NCI-H2196 (cell line): ENCODE measurements at regions not wholly inside any gene's neighbourhood (a gene's known extent, or its start where the extent isn't known, plus 50 kb on each side); places are given as distances from the start of the nearest gene placed in this dataset.
A peak's percentile ranks its signal among the peaks of the same experiment; 100 is the strongest.

Experiments
- DNase-seq: peaks from one replicate; lab custom pipeline; 2025; ENCODE audit not compliant: unreplicated experiment; lab: John Stamatoyannopoulos, UW

- peak; percentile 11 for DNase-seq
These were observed 56.0 kb upstream of the FAM174A start for GRCh38 chr5:100479079-100479688.

DNA sequence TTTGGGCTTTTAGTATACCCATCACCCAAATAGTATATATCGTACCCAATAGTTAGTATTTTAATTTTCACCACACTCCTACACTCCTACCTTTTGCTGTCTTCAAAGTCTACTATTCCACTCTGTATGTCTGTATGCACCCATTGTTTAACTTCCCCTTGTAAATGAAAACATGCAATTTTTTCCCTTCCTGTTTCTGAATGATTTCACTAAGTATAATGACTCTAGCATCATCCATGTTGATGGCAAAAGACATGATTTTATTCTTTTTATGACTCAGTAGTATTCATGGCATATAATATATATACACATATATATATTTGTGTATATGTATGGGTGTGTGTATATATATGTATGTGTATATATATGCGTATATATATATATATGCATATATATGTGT, 63.1 kb upstream of the FAM174A start:
- DNase-seq: no peak

DNA sequence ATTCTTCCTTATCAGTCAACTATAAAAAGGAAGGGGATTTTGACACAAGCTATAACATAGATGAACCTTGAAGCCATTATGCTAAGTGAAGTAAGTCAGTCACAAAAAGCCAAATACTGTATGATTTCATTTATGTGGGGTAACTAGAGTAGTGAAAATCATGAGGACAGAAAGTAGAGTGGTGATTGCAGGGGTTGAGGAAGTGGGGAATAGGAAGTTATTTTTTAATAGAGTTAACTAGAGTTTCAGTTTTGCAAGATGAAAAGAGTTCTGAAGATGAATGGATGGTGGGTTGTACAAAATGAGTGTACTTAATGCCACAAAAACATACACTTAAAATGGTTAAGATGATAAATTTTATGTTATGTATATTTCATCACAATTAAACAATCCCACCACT, 65.4 kb upstream of the FAM174A start:
- DNase-seq: no peak

GRCh38 chr5:100464418-100464817, 70.8 kb upstream of the FAM174A start:
- DNase-seq: no peak

- no peak for DNase-seq
These were observed 78.6 kb upstream of the FAM174A start for GRCh38 chr5:100456615-100457014.

DNA sequence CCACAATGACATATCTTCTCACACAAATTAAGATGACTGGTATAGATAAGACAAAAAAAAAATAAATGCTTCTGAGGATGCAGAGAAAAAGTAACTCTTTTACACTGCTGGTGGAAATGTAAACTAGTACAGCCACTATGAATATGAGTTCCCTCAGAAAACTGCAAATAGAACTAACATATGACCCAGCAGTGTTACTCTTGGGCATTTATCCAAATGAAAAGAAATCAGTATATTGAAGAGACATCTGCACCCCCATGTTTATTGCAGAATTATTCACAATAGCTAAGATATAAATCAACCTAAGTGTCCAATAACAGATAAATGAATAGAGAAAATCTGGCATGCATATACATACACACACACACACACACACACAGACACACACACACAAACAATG, 83.0 kb upstream of the FAM174A start:
- DNase-seq: no peak

- DNase-seq: no peak
These were observed 87.1 kb upstream of the FAM174A start for GRCh38 chr5:100448111-100448528.

- DNase-seq: no peak
These were observed 88.2 kb upstream of the FAM174A start for GRCh38 chr5:100446879-100447430.

- DNase-seq: no peak
These were observed 90.2 kb upstream of the FAM174A start for GRCh38 chr5:100444961-100445360.

GRCh38 chr5:100434815-100435214, 100.4 kb upstream of the FAM174A start:
- no peak for DNase-seq

DNA sequence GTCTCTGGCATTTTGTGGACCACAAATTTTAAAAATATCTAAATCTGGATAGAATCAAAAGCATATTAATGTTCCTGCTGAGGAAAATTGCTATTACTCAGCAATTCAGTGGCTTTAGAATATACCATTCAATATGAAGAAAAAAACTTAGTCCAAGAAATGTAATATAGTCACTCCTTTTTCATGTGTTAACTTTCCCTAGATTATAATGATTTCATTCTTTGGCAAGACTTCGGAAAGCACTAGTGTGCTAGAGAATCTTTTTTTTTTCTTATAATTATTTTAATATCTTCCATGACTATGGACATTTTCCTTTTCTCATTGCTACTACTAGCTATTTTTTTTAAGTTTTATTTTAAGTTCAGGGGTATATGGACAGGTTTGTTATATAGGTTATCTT, 102.4 kb upstream of the FAM174A start:
- no peak for DNase-seq

GRCh38 chr5:100430268-100431195, 104.6 kb upstream of the FAM174A start:
- DNase-seq: peak; percentile 24

GRCh38 chr5:100424787-100425186, 110.4 kb upstream of the FAM174A start:
- DNase-seq: no peak

- DNase-seq: no peak
These were observed 111.2 kb upstream of the FAM174A start for GRCh38 chr5:100424017-100424416.

DNA sequence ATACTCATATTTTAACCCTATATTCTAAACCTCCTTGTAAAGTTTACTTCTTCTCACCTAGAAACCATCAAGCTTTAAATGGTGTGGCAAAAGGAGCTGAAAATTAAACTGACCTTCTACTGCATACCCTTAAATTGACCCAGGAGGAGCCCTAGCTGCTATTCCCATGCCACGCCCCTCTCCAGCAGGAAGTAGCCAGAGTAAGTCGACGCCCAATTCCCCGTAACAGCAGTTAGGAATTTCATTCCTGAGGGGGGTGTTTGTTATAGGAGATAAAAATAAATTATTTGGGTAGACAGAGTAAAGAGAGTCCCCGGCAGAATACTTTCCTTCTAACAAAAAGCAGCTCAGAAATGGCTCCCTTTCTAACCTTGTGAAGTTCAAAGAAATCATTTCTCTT, 111.8 kb upstream of the FAM174A start:
- DNase-seq: no peak

DNA sequence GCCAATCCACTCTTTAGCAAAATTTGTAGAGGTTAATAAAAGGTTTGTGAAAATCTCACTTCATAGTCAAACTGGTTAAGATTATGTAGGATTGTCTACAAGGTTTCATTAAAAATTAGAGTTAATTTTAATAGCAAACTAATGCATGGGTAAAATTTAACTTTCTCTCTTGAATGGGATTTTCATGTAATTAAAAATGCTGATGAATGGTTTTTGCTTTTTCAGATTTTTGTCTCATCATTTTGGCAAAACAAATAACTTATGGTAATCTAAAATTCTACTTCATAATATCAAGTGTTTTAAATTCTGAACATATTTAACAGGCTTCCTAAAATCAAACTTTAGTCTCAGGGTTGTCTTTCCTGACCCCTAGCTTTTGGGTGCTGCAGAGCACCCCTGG, 113.8 kb upstream of the FAM174A start:
- no peak for DNase-seq

GRCh38 chr5:100418231-100418630, 116.9 kb upstream of the FAM174A start:
- DNase-seq: no peak

GRCh38 chr5:100409660-100410151, 125.5 kb upstream of the FAM174A start:
- DNase-seq: no peak

GRCh38 chr5:100407053-100407452, 128.1 kb upstream of the FAM174A start:
- DNase-seq: no peak

DNA sequence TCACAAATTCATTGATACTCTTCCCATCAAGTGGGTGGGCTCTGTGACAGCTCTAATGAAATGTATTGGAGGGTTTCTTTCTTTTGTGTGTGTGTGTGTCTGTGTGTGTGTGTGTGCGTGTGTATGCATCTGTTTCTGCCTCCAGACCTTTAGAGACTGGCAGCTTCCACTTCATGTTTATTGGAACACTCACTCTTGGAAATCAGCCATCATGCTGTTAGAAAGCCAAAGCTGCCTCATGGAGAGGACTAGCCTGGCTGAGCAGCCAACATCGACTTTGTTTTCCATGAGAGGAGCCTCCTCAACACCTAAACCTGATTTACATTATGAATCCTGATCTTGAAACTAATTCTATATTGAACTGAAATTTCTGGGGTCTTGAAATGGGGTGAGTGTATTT, 128.5 kb upstream of the FAM174A start:
- DNase-seq: peak; percentile 60

- DNase-seq: no peak
These were observed 133.1 kb upstream of the FAM174A start for GRCh38 chr5:100402071-100402470.

DNA sequence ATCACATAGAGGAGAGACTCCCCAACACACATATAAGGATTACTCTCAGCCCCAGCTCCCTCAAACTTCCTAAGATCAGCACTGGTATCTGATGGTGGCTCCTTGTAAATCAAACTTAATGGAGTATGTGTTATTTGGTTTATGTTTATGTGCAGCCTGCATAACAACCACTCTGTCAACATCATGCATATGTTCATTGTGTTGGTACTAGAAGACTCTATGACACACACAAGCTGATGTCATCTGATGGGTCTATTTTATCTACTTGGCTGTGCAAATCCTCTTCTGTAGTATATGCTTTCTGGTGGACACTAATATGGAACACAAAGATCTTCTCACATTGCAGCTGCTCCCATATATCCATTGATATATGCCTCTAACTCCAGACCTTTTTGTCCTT, 134.0 kb upstream of the FAM174A start:
- no peak for DNase-seq
